OCI-LY3 (cell line): ENCODE measurements at regions not wholly inside any gene's neighbourhood (a gene's known extent, or its start where the extent isn't known, plus 50 kb on each side); places are given as distances from the start of the nearest gene placed in this dataset.
"Not testable (repeated sequence)": the region's sequence is repeated elsewhere in the genome, so short reads cannot be mapped to it uniquely, and the experiment has no call there.

ENCODE experiments used
- H2AFZ ChIP-seq: fragments of 200-600, 300-600 bp; shearing (Covaris generic); 2 replicates; pipeline ENCODE4 v1.6.0; 2014; ENCODE audit warnings: antibody characterized with exemption, low read depth, low read length
- H3K27ac ChIP-seq: fragments of 200-600, 300-600 bp; sonication (generic); 2 replicates; pipeline ENCODE4 v1.5.1; 2014; ENCODE audit warnings: mild to moderate bottlenecking, low read length, moderate library complexity, mixed read lengths
- H3K27me3 ChIP-seq: fragments of 200-600, 300-600 bp; sonication (generic); 2 replicates; pipeline ENCODE4 v1.6.1; 2014; ENCODE audit warnings: low read depth, low read length, mixed read lengths
- H3K36me3 ChIP-seq: fragments of 200-600, 300-600 bp; sonication (generic); replicated peaks from 2 replicates; pipeline ENCODE3; 2014; ENCODE audit warnings: low read depth, low read length, mixed read lengths
- H3K4me1 ChIP-seq: fragments of 300-600, 200-600 bp; sonication (generic); 2 replicates; pipeline ENCODE4 v1.6.1; 2014; ENCODE audit warnings: low read length, mixed read lengths
- H3K4me2 ChIP-seq: fragments of 200-600, 300-600 bp; sonication (generic); 2 replicates; pipeline ENCODE4 v1.6.1; 2014; ENCODE audit warnings: low read length, mixed read lengths
- H3K4me3 ChIP-seq: fragments of 300-600, 200-600 bp; sonication (generic); 2 replicates; pipeline ENCODE4 v1.5.1; 2014; ENCODE audit warnings: antibody characterized with exemption, mild to moderate bottlenecking, low read length, moderate library complexity
- H3K79me2 ChIP-seq: fragments of 300-600, 200-600 bp; shearing (Covaris generic); 2 replicates; pipeline ENCODE4 v1.6.1; 2014; ENCODE audit warnings: mild to moderate bottlenecking, low read length, mixed read lengths
- H3K9ac ChIP-seq: fragments of 300-600, 200-600 bp; shearing (Covaris generic); 2 replicates; pipeline ENCODE4 v1.6.0; 2014; ENCODE audit warnings: mild to moderate bottlenecking, low read length, moderate library complexity
- H3K9me3 ChIP-seq: fragments of 200-600, 300-600 bp; shearing (Covaris generic); 2 replicates; pipeline ENCODE4 v1.6.1; 2014; ENCODE audit warnings: low read length, mixed read lengths; ENCODE audit not compliant: insufficient read depth
- H4K20me1 ChIP-seq: fragments of 200-600, 300-600 bp; sonication (generic); 2 replicates; pipeline ENCODE4 v1.6.1; 2016; ENCODE audit warnings: low read length, mixed read lengths; ENCODE audit not compliant: insufficient read depth
- EZH2phosphoT487 ChIP-seq: fragments of 200-600 bp; shearing (Covaris generic); IDR thresholded peaks from 2 replicates; pipeline ENCODE4 v1.6.1; 2018; ENCODE audit warnings: antibody characterized with exemption, mixed run types, low read depth
- TF ChIP-seq, protein P1 (sequence below): fragments of 200-600, 300-600 bp; sonication (generic); IDR thresholded peaks from 2 replicates; pipeline ENCODE4 v1.5.1; 2014; ENCODE audit warnings: antibody characterized with exemption, low read length, low read depth

DNA sequence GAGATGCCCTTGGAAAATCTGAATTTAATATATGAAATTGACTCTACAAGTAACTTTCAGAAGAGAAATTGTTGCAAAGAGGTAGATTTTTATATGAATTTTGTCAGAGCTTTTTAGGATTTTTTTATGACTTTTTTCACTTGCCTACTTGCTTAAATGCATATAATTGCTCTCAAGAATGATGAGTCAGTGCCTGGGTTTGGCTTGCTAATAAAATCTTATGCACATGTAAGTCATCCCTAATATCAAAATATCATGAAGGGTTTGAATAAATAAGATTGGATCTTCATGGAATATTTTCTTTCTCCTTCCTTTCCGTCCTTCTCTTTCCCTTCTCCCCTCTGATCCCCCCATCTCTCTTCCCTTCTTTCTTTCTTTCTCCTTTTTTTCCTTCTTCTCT, 354.1 kb downstream of the TXNL1 start:
- Histone ChIP-seq H3K27ac (no peak overlapping the region), H3K4me3 (no peak overlapping the region), H4K20me1 (no peaks in the 10 kb centered on the region), H3K4me2 (no peak overlapping the region), H3K9me3 (peaks cover 16% of the 10 kb centered on the region), H2AFZ (no peak overlapping the region), H3K36me3 (peaks cover 14% of the 10 kb centered on the region), H3K4me1 (peaks cover 9% of the 10 kb centered on the region; the same call in 1 of the 2 replicates), H3K79me2 (no peaks in the 10 kb centered on the region), H3K27me3 (no peaks in the 10 kb centered on the region), H3K9ac (no peak overlapping the region)
- TF ChIP-seq EZH2phosphoT487 = no peak
- TF ChIP-seq, protein P1, sequence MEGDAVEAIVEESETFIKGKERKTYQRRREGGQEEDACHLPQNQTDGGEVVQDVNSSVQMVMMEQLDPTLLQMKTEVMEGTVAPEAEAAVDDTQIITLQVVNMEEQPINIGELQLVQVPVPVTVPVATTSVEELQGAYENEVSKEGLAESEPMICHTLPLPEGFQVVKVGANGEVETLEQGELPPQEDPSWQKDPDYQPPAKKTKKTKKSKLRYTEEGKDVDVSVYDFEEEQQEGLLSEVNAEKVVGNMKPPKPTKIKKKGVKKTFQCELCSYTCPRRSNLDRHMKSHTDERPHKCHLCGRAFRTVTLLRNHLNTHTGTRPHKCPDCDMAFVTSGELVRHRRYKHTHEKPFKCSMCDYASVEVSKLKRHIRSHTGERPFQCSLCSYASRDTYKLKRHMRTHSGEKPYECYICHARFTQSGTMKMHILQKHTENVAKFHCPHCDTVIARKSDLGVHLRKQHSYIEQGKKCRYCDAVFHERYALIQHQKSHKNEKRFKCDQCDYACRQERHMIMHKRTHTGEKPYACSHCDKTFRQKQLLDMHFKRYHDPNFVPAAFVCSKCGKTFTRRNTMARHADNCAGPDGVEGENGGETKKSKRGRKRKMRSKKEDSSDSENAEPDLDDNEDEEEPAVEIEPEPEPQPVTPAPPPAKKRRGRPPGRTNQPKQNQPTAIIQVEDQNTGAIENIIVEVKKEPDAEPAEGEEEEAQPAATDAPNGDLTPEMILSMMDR = no peak

DNA sequence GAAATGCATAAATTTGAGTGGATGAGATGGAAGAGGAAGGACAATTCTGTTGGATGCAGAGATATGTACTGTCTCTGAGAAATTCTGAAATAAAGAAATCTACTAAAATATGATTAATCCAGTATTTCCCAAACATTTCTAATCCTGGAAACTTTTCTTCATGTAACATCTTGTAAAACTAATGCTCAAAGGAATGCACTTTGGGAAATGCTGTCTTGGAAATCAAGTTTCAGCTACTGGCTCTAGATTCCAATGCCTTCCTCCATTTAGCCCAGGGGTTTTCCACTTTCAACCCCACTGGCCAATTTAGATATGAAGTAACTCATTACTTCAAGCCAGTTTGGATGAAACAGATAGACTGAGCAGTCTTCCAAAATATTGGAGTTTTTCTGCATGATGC, 355.1 kb downstream of the TXNL1 start:
- H3K27ac ChIP-seq = no peak overlapping the region
- H3K4me3 ChIP-seq = no peak overlapping the region

DNA sequence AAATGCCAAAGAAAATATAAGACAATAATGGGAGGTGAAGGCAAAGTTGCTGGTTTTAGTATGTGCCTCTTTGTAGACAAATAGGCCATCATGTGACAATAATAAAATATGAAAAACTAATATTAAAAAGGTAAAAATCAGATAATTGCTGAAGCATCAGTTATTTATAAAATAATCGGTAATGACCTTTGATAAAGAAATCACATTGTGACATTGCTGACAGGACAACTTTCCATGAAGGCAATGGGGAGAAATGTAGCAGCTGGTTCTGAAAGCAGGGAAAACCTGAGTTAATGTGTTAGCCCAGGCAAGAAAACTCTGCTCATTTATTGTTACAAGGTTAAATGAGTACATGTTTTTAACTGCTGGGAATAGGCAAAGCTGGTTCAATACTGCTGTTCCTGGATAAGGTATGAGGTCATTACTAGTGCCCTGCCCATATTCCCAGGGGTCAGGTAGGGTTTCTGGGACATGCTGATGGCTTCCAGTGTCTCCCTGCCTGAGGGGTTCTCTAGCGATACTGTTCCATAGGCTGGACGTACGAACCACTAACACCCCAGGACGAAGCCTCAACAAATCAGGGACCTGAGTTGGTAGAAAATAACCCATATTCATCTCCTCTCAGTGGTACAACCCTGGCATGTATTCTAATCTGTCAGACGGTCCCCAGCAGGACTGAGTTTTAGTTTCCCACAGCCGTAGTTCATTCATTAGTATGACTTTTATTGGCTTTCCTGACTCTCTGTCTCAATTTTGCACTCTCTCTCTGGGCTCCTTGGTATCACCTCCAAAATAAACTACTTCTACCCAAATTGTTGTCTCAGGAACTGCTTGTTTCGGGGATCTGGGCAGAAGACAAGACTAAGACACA, 355.9 kb downstream of the TXNL1 start:
- no peaks in the 10 kb centered on the region for H4K20me1 ChIP-seq
- no peak overlapping the region for H3K4me2 ChIP-seq
- H3K9me3 ChIP-seq = peaks cover 24% of the 10 kb centered on the region
- peaks cover 9% of the 10 kb centered on the region; the same call in 1 of the 2 replicates for H3K4me1 ChIP-seq
- no peak for TF ChIP-seq EZH2phosphoT487
- TF ChIP-seq, protein P1 = no peak
- H3K79me2 ChIP-seq = no peaks in the 10 kb centered on the region
- no peak overlapping the region for H3K4me3 ChIP-seq
- no peak overlapping the region for H3K27ac ChIP-seq
- no peak overlapping the region for H3K9ac ChIP-seq
- H3K36me3 ChIP-seq = peaks cover 22% of the 10 kb centered on the region
- no peak overlapping the region for H2AFZ ChIP-seq
- no peaks in the 10 kb centered on the region for H3K27me3 ChIP-seq

More for the DNA sequence above, 355.1 kb downstream of the TXNL1 start:
- H2AFZ ChIP-seq = no peak overlapping the region
- no peak overlapping the region for H3K9ac ChIP-seq
- TF ChIP-seq, protein P1 = no peak
- TF ChIP-seq EZH2phosphoT487 = no peak
- H3K9me3 ChIP-seq = peaks cover 24% of the 10 kb centered on the region
- no peak overlapping the region for H3K4me2 ChIP-seq
- H3K4me1 ChIP-seq = peaks cover 9% of the 10 kb centered on the region; the same call in 1 of the 2 replicates
- peaks cover 22% of the 10 kb centered on the region for H3K36me3 ChIP-seq
- no peaks in the 10 kb centered on the region for H4K20me1 ChIP-seq
- H3K79me2 ChIP-seq = no peaks in the 10 kb centered on the region
- H3K27me3 ChIP-seq = no peaks in the 10 kb centered on the region

DNA sequence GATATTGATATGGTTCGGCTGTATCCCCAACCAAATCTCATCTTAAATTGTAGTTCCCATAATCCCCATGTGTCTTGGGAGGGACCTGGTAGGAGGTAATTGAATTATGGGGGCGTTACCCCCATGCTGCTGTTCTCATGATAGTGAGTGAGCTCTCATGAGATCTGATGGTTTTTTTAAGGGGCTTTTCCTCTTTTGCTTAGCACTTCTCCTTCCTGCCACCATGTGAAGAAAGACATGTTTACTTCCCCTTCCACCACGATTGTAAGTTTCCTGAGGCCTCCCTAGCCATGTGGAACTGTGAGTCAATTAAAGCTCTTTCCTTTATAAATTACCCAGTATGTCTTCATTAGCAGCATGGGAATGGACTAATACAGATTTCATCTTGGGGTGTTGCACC, 358.6 kb downstream of the TXNL1 start:
- not testable (repeated sequence) for H3K4me2 ChIP-seq, H3K27me3 ChIP-seq, H3K9ac ChIP-seq, H2AFZ ChIP-seq, H3K27ac ChIP-seq, H3K4me3 ChIP-seq, H3K79me2 ChIP-seq, H4K20me1 ChIP-seq
- Histone ChIP-seq H3K4me1 (peaks cover 18% of the 10 kb centered on the region), H3K36me3 (peaks cover 22% of the 10 kb centered on the region), H3K9me3 (peaks cover 24% of the 10 kb centered on the region)
